GM12874 (cell line): ENCODE measurements at regions not wholly inside any gene's neighbourhood (a gene's known extent, or its start where the extent isn't known, plus 50 kb on each side); places are given as distances from the start of the nearest gene placed in this dataset.

ENCODE experiments used
- CTCF ChIP-seq: IDR thresholded peaks from 2 replicates; pipeline ENCODE4 v1.5.1; 2011; ENCODE audit warnings: low read depth, mild to moderate bottlenecking, control low read depth, low read length, moderate library complexity; ENCODE audit not compliant: insufficient read depth

GRCh38 chr5:114122852-114123251 lies 239.0 kb upstream of the KCNN2 start:
- no peak for TF ChIP-seq CTCF

- TF ChIP-seq CTCF: no peak
Measured at GRCh38 chr5:114123654-114124053, 238.2 kb upstream of the KCNN2 start.

- no peak for TF ChIP-seq CTCF
Measured at GRCh38 chr5:114146398-114146797, 215.5 kb upstream of the KCNN2 start.

- TF ChIP-seq CTCF: no peak
Measured at GRCh38 chr5:114148253-114148652, 213.6 kb upstream of the KCNN2 start.

- TF ChIP-seq CTCF: no peak
Measured at GRCh38 chr5:114152656-114153360, 209.1 kb upstream of the KCNN2 start.

GRCh38 chr5:114153392-114153791 lies 208.5 kb upstream of the KCNN2 start:
- no peak for TF ChIP-seq CTCF

GRCh38 chr5:114153833-114154232 lies 208.0 kb upstream of the KCNN2 start:
- no peak for TF ChIP-seq CTCF
